ENCODE measurements at regions not wholly inside any gene's neighbourhood (a gene's known extent, or its start where the extent isn't known, plus 50 kb on each side); places are given as distances from the start of the nearest gene placed in this dataset.

DNA sequence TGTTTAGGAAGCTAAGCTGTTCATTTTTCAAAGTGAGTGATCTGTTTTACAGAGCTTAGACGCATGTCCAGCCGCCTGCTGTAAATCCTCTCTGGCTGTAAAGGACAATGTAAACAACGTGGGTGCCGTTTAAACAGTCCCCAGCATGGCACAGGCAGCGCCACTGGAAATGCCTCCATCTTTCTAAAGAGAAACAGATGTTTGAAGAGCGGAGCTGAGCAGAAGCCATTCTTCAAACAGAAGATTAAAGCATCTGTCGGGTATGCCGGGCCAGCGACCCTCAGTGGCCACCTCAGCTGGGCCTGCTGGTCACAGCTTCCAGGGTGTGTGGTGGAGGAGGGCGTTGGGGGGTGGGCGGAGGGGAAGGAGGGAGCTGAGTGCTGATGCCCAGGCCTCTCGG lies 138.6 kb downstream of the ERMARD start:
- DNase-seq (ENCODE audit: low spot score): no peak
- TF ChIP-seq CTCF (IDR thresholded peaks at IDR 0.05; ENCODE audit: borderline replicate concordance, control extremely low read depth, extremely low read depth, insufficient read depth, missing control alignments): no peak
- in situ Hi-C loops (cut with MboI; ENCODE audit: low sequenced_read_pairs, unreplicated experiment): no loop called here

DNA sequence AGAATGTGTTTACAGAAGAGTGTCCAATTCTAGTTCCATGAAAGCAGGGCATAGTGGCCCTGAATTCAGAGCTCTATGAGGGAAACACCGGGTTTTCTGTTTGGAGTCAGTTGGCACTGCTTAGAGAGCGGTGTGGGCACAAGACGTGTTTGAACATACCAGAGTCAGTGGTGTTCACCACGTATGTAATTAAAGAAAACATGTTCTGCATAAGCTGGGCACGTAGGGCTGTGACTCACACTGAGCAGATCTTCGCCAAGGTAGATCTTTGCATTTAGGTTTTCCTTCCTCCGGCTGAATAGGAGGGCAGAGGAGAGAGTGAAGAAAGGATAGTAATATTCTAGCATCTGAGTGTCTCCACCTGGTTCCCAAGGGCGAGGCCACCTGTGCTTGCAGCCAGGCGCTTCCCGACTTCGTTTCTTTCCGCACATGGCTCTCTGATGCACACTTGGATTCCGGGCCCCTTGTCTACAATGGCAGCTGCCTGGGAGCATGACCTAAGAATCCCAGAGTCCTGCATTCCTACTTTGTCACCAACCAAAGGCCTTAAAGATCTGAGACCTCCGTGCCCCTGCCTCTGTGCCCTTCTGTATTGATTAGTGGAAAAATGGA lies 136.2 kb downstream of the ERMARD start:
- no peak for DNase-seq (ENCODE audit: low spot score)
- in situ Hi-C loops (cut with MboI; ENCODE audit: low sequenced_read_pairs, unreplicated experiment): no loop called here
- TF ChIP-seq CTCF (IDR thresholded peaks at IDR 0.05; ENCODE audit: borderline replicate concordance, control extremely low read depth, extremely low read depth, insufficient read depth, missing control alignments): no peak

GRCh38 chr6:169886631-169887227 lies 135.3 kb downstream of the ERMARD start:
- TF ChIP-seq CTCF (IDR thresholded peaks at IDR 0.05; ENCODE audit: borderline replicate concordance, control extremely low read depth, extremely low read depth, insufficient read depth, missing control alignments): no peak
- in situ Hi-C loops (cut with MboI; ENCODE audit: low sequenced_read_pairs, unreplicated experiment): no loop called here

GRCh38 chr6:169885831-169886230 lies 134.4 kb downstream of the ERMARD start:
- in situ Hi-C loops (cut with MboI; ENCODE audit: low sequenced_read_pairs, unreplicated experiment): no loop called here
- no peak for TF ChIP-seq CTCF (IDR thresholded peaks at IDR 0.05; ENCODE audit: borderline replicate concordance, control extremely low read depth, extremely low read depth, insufficient read depth, missing control alignments)
- no peak for DNase-seq (ENCODE audit: low spot score)

More at GRCh38 chr6:169886631-169887227, 135.3 kb downstream of the ERMARD start:
- DNase-seq (ENCODE audit: low spot score): no peak

- TF ChIP-seq CTCF (IDR thresholded peaks at IDR 0.05; ENCODE audit: borderline replicate concordance, control extremely low read depth, extremely low read depth, insufficient read depth, missing control alignments): no peak
- no peak for DNase-seq (ENCODE audit: low spot score)
- in situ Hi-C loops (cut with MboI; ENCODE audit: low sequenced_read_pairs, unreplicated experiment): no loop called here
These were observed 133.7 kb downstream of the ERMARD start for GRCh38 chr6:169885131-169885530.

GRCh38 chr6:169884158-169884557 lies 132.7 kb downstream of the ERMARD start:
- no peak for TF ChIP-seq CTCF (IDR thresholded peaks at IDR 0.05; ENCODE audit: borderline replicate concordance, control extremely low read depth, extremely low read depth, insufficient read depth, missing control alignments)
- in situ Hi-C loops (cut with MboI; ENCODE audit: low sequenced_read_pairs, unreplicated experiment): no loop called here
- DNase-seq (ENCODE audit: low spot score): no peak
